T-helper 17 cell (primary cell): ENCODE measurements at regions not wholly inside any gene's neighbourhood (a gene's known extent, or its start where the extent isn't known, plus 50 kb on each side); places are given as distances from the start of the nearest gene placed in this dataset.
"Not testable (repeated sequence)": the region's sequence is repeated elsewhere in the genome, so short reads cannot be mapped to it uniquely, and the experiment has no call there.

Source experiments
- ATAC-seq: fragments of 150-1000 bp; cut with Tn5 transposase; 2 replicates; pipeline ENCODE4 v1.10.0; 2021; ENCODE audit warnings: mild to moderate bottlenecking, moderate library complexity
- DNase-seq, 3 donors: peaks; one replicate each; pipeline versions ENCODE4 v3.0.0 to v3.0.0-alpha.2; 2020 to 2021
- H3K9me3 ChIP-seq: one replicate; pipeline ENCODE4 v1.7.0; 2013; ENCODE audit warnings: low read length, mild to moderate bottlenecking; ENCODE audit not compliant: control insufficient read depth, poor library complexity, severe bottlenecking
- H3K27ac Mint-ChIP-seq: one replicate; pipeline ENCODE4 v1.8.0; 2022; ENCODE audit warnings: mild to moderate bottlenecking, moderate library complexity, mixed read lengths
- H3K27me3 Mint-ChIP-seq: one replicate; pipeline ENCODE4 v1.8.0; 2022; ENCODE audit warnings: mixed read lengths
- H3K36me3 Mint-ChIP-seq: one replicate; pipeline ENCODE4 v1.8.0; 2022; ENCODE audit warnings: low read depth, mixed read lengths
- H3K4me1 Mint-ChIP-seq: one replicate; pipeline ENCODE4 v1.8.0; 2022; ENCODE audit warnings: mild to moderate bottlenecking, mixed read lengths
- H3K4me3 Mint-ChIP-seq: one replicate; pipeline ENCODE4 v1.8.0; 2022; ENCODE audit warnings: mild to moderate bottlenecking, moderate library complexity, mixed read lengths

DNA sequence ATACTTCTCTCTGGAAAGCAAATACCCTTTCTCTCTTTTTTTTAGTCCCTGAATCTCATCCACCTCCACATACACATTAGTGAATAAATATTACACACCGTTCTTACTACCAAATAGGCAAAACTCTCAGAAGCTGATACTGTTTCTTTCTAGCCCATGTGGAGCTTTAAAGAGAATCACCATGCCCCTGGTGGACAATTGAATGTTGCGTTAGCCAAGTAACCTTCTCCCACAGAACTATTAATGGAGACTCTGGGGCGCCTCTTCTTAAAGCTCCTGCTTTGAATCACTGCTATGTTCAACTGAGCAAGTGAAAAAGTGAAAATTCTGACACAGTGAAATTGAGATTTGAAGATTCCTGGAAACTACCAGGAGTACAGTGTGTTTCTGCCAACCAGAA lies 522.8 kb upstream of the CDH7 start:
- H3K9me3 ChIP-seq = no peaks in the 10 kb centered on the region
- DNase-seq (no peak), ATAC-seq (no peak)
- Mint-ChIP-seq H3K36me3 (no peaks in the 10 kb centered on the region), H3K4me3 (no peak overlapping the region), H3K27ac (no peak overlapping the region), H3K4me1 (no peaks in the 10 kb centered on the region), H3K27me3 (no peaks in the 10 kb centered on the region)

GRCh38 chr18:65221736-65222135 lies 529.1 kb upstream of the CDH7 start:
- Mint-ChIP-seq H3K27me3 (no peaks in the 10 kb centered on the region), H3K4me3 (no peak overlapping the region), H3K4me1 (no peaks in the 10 kb centered on the region), H3K36me3 (no peaks in the 10 kb centered on the region), H3K27ac (no peak overlapping the region)
- H3K9me3 ChIP-seq = no peaks in the 10 kb centered on the region
- DNase-seq (no peak), ATAC-seq (no peak)

DNA sequence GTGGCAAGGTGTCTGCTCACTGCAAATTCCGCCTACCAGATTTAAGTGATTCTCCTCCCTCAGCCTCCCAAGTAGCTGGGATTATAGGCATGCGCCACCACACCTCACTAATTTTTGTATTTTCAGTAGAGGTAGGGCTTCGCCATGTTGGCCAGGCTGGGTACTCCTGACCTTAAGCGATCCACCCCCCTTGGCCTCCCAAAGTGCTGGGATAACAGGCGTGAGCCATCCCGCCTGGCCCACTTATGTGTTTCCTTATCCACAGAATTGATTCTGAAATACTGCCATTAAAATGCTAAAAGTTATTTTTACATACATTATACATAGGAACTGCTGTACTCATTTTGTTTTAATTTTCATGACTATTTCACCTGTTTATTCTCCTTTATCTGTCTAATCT lies 529.7 kb upstream of the CDH7 start:
- H3K36me3 Mint-ChIP-seq = no peaks in the 10 kb centered on the region
- ATAC-seq = no peak
- no peak overlapping the region for H3K27ac Mint-ChIP-seq
- no peak for DNase-seq
- no peaks in the 10 kb centered on the region for H3K4me1 Mint-ChIP-seq
- no peak overlapping the region for H3K4me3 Mint-ChIP-seq
- no peaks in the 10 kb centered on the region for H3K27me3 Mint-ChIP-seq
- no peaks in the 10 kb centered on the region for H3K9me3 ChIP-seq

DNA sequence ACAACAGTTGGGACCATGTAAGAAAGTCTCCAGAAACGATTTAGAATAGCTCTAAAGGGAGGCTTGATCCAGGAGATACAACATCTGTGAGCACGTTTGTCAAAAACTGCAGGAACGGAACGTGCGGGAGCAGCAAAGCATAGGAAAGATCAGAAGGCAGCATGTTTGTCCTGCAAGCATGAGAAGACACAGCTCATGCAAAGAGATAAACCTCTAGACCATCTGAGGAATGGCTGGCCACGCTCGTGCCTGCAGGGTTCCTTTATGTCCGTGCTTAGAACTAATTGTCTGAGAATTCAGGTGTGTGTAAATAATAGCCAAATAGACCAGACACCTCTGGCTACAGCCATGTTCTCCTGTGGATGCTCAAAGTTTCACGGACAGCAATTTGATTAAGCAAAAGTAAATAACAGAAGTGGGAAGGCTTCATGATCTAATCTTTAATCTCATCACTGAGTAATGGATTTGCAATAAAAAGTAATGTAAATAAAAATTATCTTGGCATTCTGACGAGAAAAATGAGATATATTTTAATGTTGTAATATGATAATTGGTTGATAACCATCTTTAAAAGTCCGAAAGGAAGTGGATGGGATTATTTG lies 534.8 kb upstream of the CDH7 start:
- ATAC-seq = no peak
- no peak overlapping the region for H3K4me3 Mint-ChIP-seq
- no peaks in the 10 kb centered on the region for H3K27me3 Mint-ChIP-seq
- H3K36me3 Mint-ChIP-seq = no peaks in the 10 kb centered on the region
- no peaks in the 10 kb centered on the region for H3K9me3 ChIP-seq
- DNase-seq = no peak
- no peak overlapping the region for H3K27ac Mint-ChIP-seq
- no peaks in the 10 kb centered on the region for H3K4me1 Mint-ChIP-seq

DNA sequence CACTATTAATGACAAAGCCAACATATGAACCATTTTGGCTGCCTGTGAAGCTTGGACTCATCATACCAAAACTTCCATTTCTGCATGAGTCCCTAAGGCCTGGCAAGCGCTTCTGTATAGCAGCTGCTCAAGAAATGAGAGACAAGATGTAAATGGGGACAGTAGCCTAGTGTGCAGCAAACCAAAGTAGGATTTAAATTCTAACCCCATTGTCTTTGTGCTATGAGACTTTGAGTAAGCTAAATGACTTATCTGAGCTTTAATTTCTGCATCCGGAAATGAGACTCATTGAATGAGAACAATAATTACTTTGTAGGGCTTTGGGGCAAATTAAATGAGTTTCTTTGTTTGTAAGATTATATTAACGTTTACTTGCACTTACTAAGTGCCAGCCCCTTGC lies 536.4 kb upstream of the CDH7 start:
- Mint-ChIP-seq H3K4me1 (no peaks in the 10 kb centered on the region), H3K4me3 (no peak overlapping the region), H3K27ac (no peak overlapping the region), H3K36me3 (no peaks in the 10 kb centered on the region), H3K27me3 (no peaks in the 10 kb centered on the region)
- ATAC-seq (no peak), DNase-seq (no peak)
- no peaks in the 10 kb centered on the region for H3K9me3 ChIP-seq

DNA sequence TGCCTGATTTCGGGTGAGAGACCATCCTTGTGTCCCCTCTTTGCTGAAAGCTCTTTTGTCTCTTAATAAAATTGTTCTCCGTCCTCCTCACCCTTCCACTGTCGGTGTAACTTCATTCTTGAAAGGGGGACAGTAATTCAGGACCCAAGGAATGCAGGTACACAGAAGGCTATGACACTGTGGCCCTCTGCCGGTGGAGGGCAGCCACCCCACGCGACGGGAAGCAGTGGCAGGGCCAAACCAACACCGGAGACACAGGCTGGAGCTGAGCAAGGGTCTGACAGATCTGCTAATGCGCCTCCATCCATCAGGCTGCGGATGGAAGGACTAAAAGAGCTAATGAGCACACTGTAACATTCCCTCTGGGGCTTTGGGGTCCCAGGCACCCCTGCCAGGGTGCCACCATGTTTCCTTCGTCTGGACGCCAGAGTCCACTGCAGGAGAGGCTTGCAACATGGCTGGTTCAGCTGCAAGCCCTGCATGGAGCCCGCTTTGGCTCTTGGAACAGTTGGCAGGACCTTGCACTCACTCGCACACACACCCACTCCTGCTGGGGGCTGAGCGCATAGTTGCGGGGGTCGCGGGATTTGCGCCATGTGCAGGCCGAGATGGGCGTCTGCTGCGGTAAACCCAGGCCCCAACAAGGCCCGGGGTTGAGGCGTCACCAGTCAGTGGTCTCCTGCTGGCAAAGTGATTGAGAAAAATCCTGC lies 544.1 kb upstream of the CDH7 start:
- peaks cover 2% of the 10 kb centered on the region for H3K9me3 ChIP-seq
- H3K27me3 Mint-ChIP-seq = no peaks in the 10 kb centered on the region
- no peak overlapping the region for H3K27ac Mint-ChIP-seq
- DNase-seq (no peak), ATAC-seq (no peak)
- no peak overlapping the region for H3K4me3 Mint-ChIP-seq
- H3K4me1 Mint-ChIP-seq = no peaks in the 10 kb centered on the region
- no peaks in the 10 kb centered on the region for H3K36me3 Mint-ChIP-seq

DNA sequence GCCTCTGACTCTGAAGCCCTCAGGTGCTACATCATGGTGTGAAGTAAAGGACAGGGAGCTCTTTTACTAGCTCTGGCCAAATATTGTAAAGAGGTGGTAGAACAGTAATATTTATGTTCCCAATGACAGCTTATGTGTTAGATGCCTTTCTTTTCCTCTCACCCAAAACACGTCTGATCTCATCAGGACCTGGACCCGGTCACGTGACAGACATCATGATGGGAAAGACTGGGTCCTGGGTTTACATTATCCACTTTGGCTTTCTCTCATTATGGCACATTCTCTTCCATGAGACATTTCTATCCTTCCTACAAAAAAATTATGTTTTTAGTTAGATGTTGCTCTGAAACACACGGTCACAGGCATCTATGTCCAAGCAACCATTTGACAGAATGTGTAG lies 548.7 kb upstream of the CDH7 start:
- ATAC-seq (no peak), DNase-seq (no peak)
- peaks cover 2% of the 10 kb centered on the region for H3K9me3 ChIP-seq
- Mint-ChIP-seq H3K27ac (no peak overlapping the region), H3K4me3 (no peak overlapping the region), H3K4me1 (no peaks in the 10 kb centered on the region), H3K27me3 (no peaks in the 10 kb centered on the region), H3K36me3 (no peaks in the 10 kb centered on the region)

DNA sequence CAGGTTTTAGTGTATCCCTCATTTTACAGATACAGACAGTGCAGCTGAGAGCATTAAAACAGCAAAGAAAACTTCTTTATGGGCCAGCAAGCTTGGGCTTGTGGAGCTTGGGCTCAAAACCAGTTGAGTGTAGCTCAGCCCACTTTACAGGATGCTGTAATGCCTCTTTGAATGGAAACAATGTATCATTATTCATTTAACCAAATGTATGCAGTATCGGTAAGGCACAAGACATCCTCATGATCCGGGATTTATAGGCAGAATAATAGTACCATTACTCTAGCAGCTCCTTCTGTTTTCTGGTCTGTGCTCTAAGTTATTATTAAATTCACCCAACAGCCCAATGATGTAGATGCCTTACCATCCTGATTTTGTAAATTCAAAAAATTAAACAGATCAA lies 575.1 kb upstream of the CDH7 start:
- Mint-ChIP-seq H3K27me3 (no peaks in the 10 kb centered on the region), H3K4me1 (no peaks in the 10 kb centered on the region), H3K36me3 (no peaks in the 10 kb centered on the region), H3K4me3 (no peak overlapping the region), H3K27ac (no peak overlapping the region)
- ATAC-seq = no peak
- no peak for DNase-seq
- H3K9me3 ChIP-seq = no peaks in the 10 kb centered on the region

DNA sequence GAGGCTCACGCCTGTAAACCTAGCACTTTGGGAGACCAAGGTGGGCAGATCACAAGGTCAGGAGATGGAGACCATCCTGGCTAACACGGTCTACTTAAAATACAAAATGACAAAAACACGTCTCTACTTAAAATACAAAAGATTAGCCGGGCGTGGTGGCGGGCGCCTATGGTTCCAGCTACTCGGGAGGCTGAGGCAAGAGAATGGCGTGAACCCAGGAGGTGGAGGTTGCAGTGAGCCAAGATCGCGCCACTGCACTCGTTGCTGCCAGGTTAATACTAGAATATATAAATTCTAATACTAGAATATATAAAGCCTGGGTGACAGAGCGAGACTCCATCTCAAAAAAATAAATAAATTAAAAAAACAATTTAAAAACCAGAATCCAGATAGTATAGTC lies 588.7 kb upstream of the CDH7 start:
- ATAC-seq, H3K4me1 Mint-ChIP-seq, H3K27ac Mint-ChIP-seq, H3K27me3 Mint-ChIP-seq, H3K36me3 Mint-ChIP-seq, H3K4me3 Mint-ChIP-seq, DNase-seq, H3K9me3 ChIP-seq: not testable (repeated sequence)

GRCh38 chr18:65146482-65147021 lies 604.3 kb upstream of the CDH7 start:
- Mint-ChIP-seq H3K4me1 (no peaks in the 10 kb centered on the region), H3K4me3 (no peak overlapping the region), H3K27me3 (no peaks in the 10 kb centered on the region), H3K36me3 (no peaks in the 10 kb centered on the region), H3K27ac (no peak overlapping the region)
- H3K9me3 ChIP-seq = peaks cover 4% of the 10 kb centered on the region
- DNase-seq (no peak), ATAC-seq (no peak)

DNA sequence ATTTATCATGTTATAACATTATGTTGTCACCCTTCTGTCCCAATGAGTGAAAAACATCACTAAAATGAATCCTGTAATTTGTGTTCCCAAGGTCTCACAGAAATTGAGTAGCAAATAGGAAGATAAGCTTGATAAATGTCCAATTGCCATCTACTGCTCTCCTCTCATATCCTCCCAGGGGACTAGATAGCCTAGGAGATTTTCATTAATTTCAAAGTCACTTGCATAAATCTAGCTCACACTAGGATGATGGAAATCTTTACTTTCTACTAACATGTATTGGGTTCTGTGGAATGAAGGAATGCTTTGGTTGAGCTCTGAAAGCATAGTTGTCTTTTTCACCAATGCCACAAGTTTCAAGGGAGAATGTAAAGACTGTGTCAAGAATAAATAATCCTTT lies 605.5 kb upstream of the CDH7 start:
- H3K4me1 Mint-ChIP-seq = no peaks in the 10 kb centered on the region
- peaks cover 4% of the 10 kb centered on the region for H3K9me3 ChIP-seq
- H3K36me3 Mint-ChIP-seq = no peaks in the 10 kb centered on the region
- no peak for DNase-seq
- no peak overlapping the region for H3K4me3 Mint-ChIP-seq
- H3K27ac Mint-ChIP-seq = no peak overlapping the region
- ATAC-seq = no peak
- no peaks in the 10 kb centered on the region for H3K27me3 Mint-ChIP-seq

DNA sequence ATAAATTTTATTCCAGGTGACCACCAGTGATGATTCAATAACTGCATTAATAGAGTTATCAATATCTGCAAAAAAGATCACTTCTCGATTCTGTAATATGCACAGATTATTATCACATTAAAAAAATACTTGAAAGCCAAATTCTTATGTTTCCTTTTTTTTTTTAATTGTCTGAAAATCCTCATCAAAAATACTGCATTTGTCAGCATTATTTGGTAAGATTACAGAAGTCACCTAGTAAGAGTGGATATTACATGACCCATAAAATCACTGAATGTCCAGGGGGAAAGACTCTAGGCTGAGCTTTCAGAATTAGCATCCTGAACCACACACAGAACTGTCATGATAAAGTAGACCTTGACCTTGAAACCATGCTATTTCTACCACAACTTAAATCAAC lies 617.2 kb upstream of the CDH7 start:
- no peaks in the 10 kb centered on the region for H3K9me3 ChIP-seq
- no peaks in the 10 kb centered on the region for H3K36me3 Mint-ChIP-seq
- ATAC-seq = no peak

DNA sequence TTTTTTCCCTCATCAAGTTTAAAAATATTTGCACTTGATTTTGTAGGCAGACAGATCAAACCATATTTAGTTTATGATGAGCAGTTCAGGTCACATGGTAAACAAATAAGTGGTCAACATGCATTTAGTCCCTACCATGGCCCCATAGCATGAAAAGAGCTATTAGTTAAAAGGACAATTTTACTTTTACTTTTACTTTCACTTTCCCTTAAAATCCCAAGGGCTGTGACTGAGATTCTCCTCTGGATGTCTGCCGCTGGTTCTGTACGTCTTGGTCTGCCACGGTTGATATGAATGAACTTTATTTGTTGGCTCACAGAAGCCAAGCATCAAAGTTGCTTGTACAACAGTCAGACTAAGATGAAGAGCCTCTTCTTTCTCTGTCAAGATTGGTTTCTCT lies 626.2 kb upstream of the CDH7 start:
- H3K4me1 Mint-ChIP-seq = no peaks in the 10 kb centered on the region
- no peak overlapping the region for H3K4me3 Mint-ChIP-seq
- no peak overlapping the region for H3K27ac Mint-ChIP-seq
- no peaks in the 10 kb centered on the region for H3K27me3 Mint-ChIP-seq
- no peaks in the 10 kb centered on the region for H3K36me3 Mint-ChIP-seq
- ATAC-seq (no peak), DNase-seq (no peak)
- no peaks in the 10 kb centered on the region for H3K9me3 ChIP-seq

More for the DNA sequence above, 617.2 kb upstream of the CDH7 start:
- Mint-ChIP-seq H3K4me3 (no peak overlapping the region), H3K27me3 (no peaks in the 10 kb centered on the region), H3K4me1 (no peaks in the 10 kb centered on the region), H3K27ac (no peak overlapping the region)
- no peak for DNase-seq

GRCh38 chr18:65103864-65104263 lies 646.9 kb upstream of the CDH7 start:
- H3K9me3 ChIP-seq = no peaks in the 10 kb centered on the region
- Mint-ChIP-seq H3K27ac (no peak overlapping the region), H3K4me3 (no peak overlapping the region), H3K4me1 (no peaks in the 10 kb centered on the region), H3K27me3 (no peaks in the 10 kb centered on the region), H3K36me3 (no peaks in the 10 kb centered on the region)
- no peak for DNase-seq
- ATAC-seq = no peak
